Upper lobe of left lung (tissue), 4 donors: ENCODE measurements at regions not wholly inside any gene's neighbourhood (a gene's known extent, or its start where the extent isn't known, plus 50 kb on each side); places are given as distances from the start of the nearest gene placed in this dataset.

Experiments used
- EP300 ChIP-seq, 4 donors: sonication (generic); formaldehyde crosslinking; IDR thresholded peaks; one replicate each; pipeline ENCODE4 v1.5.1; 2017; ENCODE audit warnings: antibody characterized with exemption in 4 of 4, control low read depth in 2 of 4
- POLR2A ChIP-seq, 4 donors: fragments of 450-650 bp; IDR thresholded peaks; one replicate each; pipeline ENCODE4 v1.5.1; 2016 to 2017; ENCODE audit warnings: antibody characterized with exemption in 4 of 4, mild to moderate bottlenecking in 2 of 4
- POLR2AphosphoS5 ChIP-seq, 2 donors: sonication (generic); formaldehyde crosslinking; IDR thresholded peaks; one replicate each; pipeline ENCODE4 v1.5.1; 2017; ENCODE audit warnings: antibody characterized with exemption in 2 of 2
- TF ChIP-seq, protein P1 (sequence below), 6 experiments: fragments of 450-650 bp in 4 of 6; fragments of 200-600 bp in 2 of 6; sonication (generic) in 2 of 6; IDR thresholded peaks; one replicate each; pipeline ENCODE4 v1.5.1; 2016 to 2019; ENCODE audit warnings: antibody characterized with exemption in 6 of 6

DNA sequence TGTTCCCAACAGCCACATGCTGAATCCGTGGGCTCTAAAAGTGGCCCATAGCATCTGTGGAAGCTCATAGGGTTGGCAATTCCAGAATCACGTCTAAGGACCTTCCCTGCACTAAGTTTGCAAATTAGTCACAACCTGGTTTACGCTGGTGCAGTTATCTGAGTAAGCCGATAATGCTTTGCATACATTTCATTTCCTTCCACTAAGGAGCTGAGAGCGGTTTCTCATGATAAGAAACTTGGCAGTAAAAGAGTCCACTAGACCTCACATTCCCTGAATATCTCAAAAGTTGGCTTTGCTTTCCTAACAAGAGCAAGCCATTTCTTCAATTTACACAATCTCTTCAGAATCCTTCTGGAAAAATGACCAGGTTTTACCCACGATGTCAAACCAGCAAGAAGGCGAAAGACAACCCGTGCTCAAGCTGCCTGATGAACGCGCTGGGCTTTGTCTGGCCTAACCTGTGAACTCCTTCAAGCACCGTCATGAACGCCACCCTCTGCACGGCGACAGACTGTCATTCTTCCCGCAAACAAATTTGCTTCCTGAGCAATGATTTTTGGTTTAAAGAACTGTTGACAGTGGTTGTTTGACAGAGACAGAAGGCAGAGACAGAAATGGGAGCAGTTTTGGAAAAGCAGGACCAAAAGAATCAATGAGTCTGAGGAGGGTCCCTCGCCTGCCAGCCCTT is 73.0 kb upstream of the COPS8 start:
- TF ChIP-seq EP300 (IDR thresholded peaks at IDR 0.05) (no peak), POLR2A (IDR thresholded peaks at IDR 0.05) (no peak), POLR2AphosphoS5 (IDR thresholded peaks at IDR 0.05) (no peak)
- TF ChIP-seq, protein P1, sequence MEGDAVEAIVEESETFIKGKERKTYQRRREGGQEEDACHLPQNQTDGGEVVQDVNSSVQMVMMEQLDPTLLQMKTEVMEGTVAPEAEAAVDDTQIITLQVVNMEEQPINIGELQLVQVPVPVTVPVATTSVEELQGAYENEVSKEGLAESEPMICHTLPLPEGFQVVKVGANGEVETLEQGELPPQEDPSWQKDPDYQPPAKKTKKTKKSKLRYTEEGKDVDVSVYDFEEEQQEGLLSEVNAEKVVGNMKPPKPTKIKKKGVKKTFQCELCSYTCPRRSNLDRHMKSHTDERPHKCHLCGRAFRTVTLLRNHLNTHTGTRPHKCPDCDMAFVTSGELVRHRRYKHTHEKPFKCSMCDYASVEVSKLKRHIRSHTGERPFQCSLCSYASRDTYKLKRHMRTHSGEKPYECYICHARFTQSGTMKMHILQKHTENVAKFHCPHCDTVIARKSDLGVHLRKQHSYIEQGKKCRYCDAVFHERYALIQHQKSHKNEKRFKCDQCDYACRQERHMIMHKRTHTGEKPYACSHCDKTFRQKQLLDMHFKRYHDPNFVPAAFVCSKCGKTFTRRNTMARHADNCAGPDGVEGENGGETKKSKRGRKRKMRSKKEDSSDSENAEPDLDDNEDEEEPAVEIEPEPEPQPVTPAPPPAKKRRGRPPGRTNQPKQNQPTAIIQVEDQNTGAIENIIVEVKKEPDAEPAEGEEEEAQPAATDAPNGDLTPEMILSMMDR (IDR thresholded peaks at IDR 0.05): no peak
